SK-N-SH (cell line): ENCODE measurements at regions not wholly inside any gene's neighbourhood (a gene's known extent, or its start where the extent isn't known, plus 50 kb on each side); places are given as distances from the start of the nearest gene placed in this dataset.

ENCODE experiments used
- FOXM1 ChIP-seq: IDR thresholded peaks from 2 replicates; pipeline ENCODE4 v1.4.0; 2012; ENCODE audit warnings: low read depth, mild to moderate bottlenecking
- MAX ChIP-seq: IDR thresholded peaks from 2 replicates; pipeline ENCODE4 v1.4.0; 2012; ENCODE audit warnings: low read depth
- POLR2AphosphoS5 ChIP-seq: IDR thresholded peaks from 2 replicates; pipeline ENCODE4 v1.6.1; 2012; ENCODE audit warnings: low read depth, low read length
- RCOR1 ChIP-seq: fragments of 150-350 bp; IDR thresholded peaks from 2 replicates; pipeline ENCODE4 v1.6.1; 2017; ENCODE audit warnings: antibody characterized with exemption, low read length
- TF ChIP-seq, protein P1 (sequence below): fragments of 200-600 bp; sonication (generic); IDR thresholded peaks from 2 replicates; pipeline ENCODE4 v1.6.1; 2017; ENCODE audit warnings: antibody characterized with exemption, mild to moderate bottlenecking, moderate library complexity

GRCh38 chr11:130775306-130776060 lies 140.8 kb downstream of the SNX19 start:
- TF ChIP-seq, protein P1, sequence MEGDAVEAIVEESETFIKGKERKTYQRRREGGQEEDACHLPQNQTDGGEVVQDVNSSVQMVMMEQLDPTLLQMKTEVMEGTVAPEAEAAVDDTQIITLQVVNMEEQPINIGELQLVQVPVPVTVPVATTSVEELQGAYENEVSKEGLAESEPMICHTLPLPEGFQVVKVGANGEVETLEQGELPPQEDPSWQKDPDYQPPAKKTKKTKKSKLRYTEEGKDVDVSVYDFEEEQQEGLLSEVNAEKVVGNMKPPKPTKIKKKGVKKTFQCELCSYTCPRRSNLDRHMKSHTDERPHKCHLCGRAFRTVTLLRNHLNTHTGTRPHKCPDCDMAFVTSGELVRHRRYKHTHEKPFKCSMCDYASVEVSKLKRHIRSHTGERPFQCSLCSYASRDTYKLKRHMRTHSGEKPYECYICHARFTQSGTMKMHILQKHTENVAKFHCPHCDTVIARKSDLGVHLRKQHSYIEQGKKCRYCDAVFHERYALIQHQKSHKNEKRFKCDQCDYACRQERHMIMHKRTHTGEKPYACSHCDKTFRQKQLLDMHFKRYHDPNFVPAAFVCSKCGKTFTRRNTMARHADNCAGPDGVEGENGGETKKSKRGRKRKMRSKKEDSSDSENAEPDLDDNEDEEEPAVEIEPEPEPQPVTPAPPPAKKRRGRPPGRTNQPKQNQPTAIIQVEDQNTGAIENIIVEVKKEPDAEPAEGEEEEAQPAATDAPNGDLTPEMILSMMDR, result no peak
- TF ChIP-seq RCOR1 (no peak), FOXM1 (no peak), MAX (no peak), POLR2AphosphoS5 (no peak)
